ENCODE measurements at regions not wholly inside any gene's neighbourhood (a gene's known extent, or its start where the extent isn't known, plus 50 kb on each side); places are given as distances from the start of the nearest gene placed in this dataset.

GRCh38 chr10:36773652-36774051, 351.7 kb upstream of the ANKRD30A start:
- no peak for TF ChIP-seq CTCF (IDR thresholded peaks at IDR 0.05; ENCODE audit: low read depth, low read length)
- no peak for TF ChIP-seq EZH2phosphoT487 (IDR thresholded peaks at IDR 0.05; ENCODE audit: low read depth)

All from OCI-LY3 (cell line).